SHP77 (cell line): ENCODE measurements at regions not wholly inside any gene's neighbourhood (a gene's known extent, or its start where the extent isn't known, plus 50 kb on each side); places are given as distances from the start of the nearest gene placed in this dataset.
"Not testable (repeated sequence)": the region's sequence is repeated elsewhere in the genome, so short reads cannot be mapped to it uniquely, and the experiment has no call there.

Experiments
- DNase-seq, 2 experiments: peaks; one replicate each; lab custom pipeline; 2025; lab: John Stamatoyannopoulos, UW

- no peak for DNase-seq
These were observed 324.9 kb upstream of the MEX3C start for GRCh38 chr18:51522338-51522737.

GRCh38 chr18:51522821-51523220 lies 325.3 kb upstream of the MEX3C start:
- DNase-seq, result no peak

DNA sequence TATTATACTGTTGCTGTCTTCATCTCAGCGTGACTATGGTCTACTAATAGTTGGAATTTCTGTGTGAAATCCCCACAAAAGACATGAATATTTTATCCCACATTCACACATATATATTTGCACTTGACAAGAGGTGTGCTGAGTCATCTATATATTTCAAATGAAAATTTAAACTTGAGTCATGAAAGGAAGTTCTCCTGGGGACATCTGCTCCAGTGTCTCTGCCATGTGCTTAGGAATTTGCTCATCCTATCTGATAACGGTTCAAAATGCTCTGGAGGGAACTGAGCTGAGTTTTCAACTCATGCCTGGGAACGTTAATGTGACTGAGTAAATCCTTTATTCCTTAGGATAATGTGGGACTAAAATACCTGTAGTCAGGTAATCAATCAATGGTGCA lies 326.2 kb upstream of the MEX3C start:
- no peak for DNase-seq

GRCh38 chr18:51525453-51526225 lies 328.2 kb upstream of the MEX3C start:
- no peak for DNase-seq

GRCh38 chr18:51527826-51528225 lies 330.3 kb upstream of the MEX3C start:
- no peak for DNase-seq

DNA sequence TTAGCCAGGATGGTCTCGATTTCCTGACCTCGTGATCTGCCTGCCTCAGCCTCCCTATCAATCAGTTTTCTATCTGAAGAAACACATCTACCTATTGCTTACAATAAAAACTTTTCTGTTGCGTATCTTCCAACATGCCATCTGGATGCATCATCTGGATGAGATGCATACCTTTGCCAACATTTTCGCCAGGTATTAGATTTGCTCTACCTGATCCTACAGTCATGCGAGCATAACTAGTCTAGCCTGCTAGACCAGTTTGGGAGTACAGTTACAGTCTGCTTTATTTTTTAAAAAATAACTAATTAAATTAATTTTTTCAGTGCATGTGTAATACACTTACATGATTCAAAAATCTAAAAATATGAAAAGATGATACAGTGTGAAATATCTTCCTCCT lies 334.0 kb upstream of the MEX3C start:
- no peak for DNase-seq

DNA sequence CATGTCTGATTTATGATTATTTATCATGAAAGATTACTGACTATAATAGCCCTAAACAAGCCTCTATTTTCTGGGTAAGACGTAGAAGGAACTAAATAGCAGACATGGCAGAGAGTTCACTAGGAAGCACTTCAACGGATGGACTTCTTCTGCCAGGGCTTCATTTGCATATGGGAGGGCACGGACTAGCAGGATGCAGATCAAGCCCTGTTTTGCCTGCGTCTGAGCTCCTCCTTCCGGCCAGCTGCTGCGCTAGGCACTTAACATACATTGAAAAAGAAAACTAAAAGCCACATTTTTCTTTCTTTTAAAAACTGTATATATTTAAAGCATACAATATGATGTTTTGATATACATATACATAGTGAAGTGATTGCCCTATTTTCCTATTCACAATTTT lies 340.0 kb upstream of the MEX3C start:
- DNase-seq, result peak; percentile 9 to 30

DNA sequence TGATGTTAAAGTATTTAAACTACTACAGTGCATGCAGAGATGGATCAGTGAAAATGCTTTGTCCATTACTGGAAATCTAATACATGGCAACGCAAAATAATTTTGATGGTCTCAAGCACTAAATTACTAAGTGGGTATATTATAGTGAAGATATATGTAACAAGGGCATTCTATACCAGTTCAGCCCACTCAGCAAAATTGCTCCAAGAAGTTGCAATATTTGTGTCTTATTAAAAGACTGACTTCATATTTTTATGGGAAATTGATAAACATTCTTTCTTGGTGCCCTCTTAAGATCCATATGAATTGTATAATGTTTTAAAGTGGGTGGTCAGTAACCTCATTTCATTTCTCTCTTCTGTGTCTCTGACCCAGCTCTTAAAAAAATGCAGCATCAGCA lies 343.1 kb upstream of the MEX3C start:
- DNase-seq, result no peak

DNA sequence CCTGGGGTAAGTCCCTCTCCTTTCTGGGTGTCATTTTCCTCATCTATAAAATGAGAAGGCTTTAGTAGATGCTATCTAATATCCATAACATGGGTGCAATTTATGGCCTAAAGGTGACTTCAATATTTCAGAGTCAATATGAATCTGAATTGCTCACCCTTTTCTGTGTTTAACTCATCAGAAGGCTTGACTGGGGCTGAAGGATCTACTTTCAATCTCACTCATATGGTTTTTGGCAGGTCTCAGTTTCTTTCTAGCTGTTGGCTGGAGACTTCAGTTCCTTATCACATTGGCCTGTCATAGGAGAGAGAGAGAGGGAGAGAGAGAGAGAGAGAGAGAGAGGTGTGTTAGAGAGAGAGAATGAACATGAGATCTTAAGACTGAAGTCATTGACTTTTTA lies 343.7 kb upstream of the MEX3C start:
- no peak for DNase-seq

DNA sequence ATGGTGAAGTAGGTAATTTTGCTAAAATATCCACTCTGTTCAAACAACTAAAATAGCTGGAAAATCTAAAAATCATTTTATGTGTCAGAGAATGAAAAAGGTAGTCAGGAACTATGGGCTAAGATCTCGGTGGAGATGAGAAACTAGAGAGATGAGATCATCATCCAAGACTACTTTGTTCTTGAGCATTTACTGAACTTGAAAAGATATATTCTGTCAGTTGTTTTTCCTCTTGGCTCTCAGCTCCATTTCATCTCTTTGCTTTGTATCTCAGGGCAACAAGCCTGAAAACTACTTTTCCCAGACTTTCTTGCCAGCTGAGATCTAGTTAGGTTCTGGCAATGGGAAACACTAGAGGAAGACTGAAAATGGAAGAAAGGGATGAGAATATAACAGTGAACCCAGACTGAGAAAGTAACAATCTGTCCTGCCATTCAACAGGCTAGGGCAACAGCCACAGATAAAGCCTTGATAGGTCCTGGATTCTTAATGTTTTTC lies 346.2 kb upstream of the MEX3C start:
- no peak for DNase-seq

DNA sequence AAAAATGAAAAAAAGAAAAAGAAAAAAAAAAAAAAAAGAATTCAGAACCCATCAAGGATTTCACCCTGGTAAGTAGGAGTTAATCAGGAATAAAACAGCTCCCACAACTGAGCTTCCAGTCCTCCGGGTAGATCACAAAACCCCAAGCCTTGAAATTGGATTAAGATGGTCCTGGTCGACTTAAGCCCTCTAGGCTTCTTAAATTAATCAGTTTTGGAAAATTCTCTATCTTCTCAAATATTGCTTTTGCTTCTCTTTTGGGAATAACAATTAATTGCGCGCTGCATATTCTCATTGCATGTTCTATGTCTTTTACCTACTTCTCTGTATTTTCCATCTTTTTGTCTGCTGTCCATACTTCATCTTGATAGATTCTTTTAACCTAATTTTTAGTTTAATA lies 348.0 kb upstream of the MEX3C start:
- DNase-seq, result no peak

GRCh38 chr18:51559198-51559901 lies 361.9 kb upstream of the MEX3C start:
- no peak for DNase-seq

- DNase-seq, result no peak
These were observed 362.4 kb upstream of the MEX3C start for GRCh38 chr18:51559902-51560287.

- DNase-seq, result no peak
These were observed 364.3 kb upstream of the MEX3C start for GRCh38 chr18:51561821-51562220.

- no peak for DNase-seq
These were observed 365.4 kb upstream of the MEX3C start for GRCh38 chr18:51562866-51563265.

GRCh38 chr18:51563396-51563795 lies 365.9 kb upstream of the MEX3C start:
- no peak for DNase-seq

GRCh38 chr18:51568151-51568550 lies 370.7 kb upstream of the MEX3C start:
- DNase-seq, result no peak

GRCh38 chr18:51569153-51569552 lies 371.7 kb upstream of the MEX3C start:
- peak; percentile 3 to 21 for DNase-seq

GRCh38 chr18:51569561-51569960 lies 372.1 kb upstream of the MEX3C start:
- DNase-seq, result no peak

DNA sequence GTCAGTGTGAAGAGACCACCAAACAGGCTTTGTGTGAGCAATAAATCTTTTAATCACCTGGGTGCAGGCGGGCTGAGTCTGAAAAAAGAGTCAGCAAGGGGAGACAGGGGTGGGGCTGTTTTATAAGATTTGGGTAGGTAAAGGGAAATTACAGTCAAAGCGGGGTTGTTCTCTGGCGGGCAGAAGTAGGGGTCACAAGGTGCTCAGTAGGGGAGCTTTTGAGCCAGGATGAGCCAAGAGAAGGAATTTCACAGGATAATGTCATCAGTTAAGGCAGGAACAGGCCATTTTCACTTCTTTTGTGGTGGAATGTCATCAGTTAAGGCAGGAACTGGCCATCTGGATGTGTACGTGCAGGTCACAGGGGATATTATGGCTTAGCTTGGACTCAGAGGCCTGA lies 372.6 kb upstream of the MEX3C start:
- not testable (repeated sequence) for DNase-seq

DNA sequence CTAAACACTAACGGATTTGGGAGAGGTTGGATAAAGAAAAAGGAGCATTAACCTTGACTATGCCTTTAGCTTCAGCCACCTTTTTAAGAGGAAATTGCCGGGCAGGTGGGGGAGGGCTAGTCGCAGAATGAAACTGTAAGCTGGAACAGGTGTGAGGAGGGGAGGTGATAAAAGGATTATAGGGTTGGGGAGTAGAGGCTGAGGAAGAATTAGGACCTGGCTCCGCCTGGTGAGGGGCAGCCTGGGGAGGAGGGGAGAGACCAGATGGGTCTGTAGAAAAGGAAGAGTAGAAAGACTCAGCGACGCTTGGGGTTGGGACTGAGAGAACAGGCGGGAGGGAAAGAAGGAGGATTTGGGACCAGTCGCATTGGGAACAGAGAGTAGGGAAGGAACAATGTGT lies 376.4 kb upstream of the MEX3C start:
- DNase-seq, result not testable (repeated sequence)

DNA sequence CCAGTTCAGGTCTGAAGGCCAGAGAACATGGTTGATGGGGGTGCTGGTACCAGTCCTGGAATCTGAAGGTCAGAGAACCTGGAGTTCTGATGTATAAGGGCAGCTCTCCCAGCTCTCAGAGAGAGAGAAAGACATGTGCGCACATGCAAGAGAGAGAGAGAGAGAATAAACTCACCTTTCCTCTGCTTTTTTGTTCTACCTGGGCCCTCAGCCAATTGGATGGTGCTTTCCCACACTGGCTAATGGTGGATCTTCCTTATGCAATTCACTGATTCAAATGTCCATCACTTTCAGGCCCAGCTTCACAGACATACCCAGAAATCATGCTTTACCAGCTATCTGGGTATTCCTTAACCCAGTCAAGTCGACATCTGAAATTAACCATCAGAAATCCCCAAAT lies 377.7 kb upstream of the MEX3C start:
- no peak for DNase-seq

- DNase-seq, result no peak
These were observed 381.0 kb upstream of the MEX3C start for GRCh38 chr18:51578406-51578980.
